Esophagus muscularis mucosa (tissue), 3 donors: ENCODE measurements at regions not wholly inside any gene's neighbourhood (a gene's known extent, or its start where the extent isn't known, plus 50 kb on each side); places are given as distances from the start of the nearest gene placed in this dataset.

Experiments used
- CTCF ChIP-seq, 3 experiments: fragments of 200-600 bp in 2 of 3; fragments of 450-650 bp in 1 of 3; sonication (generic) in 2 of 3; IDR thresholded peaks; one replicate each; pipeline ENCODE4 v1.5.1; 2017 to 2019; ENCODE audit warnings: antibody characterized with exemption in 3 of 3, mild to moderate bottlenecking in 2 of 3, moderate library complexity in 1 of 3
- POLR2AphosphoS5 ChIP-seq, 2 donors: sonication (generic); formaldehyde crosslinking; IDR thresholded peaks; one replicate each; pipeline ENCODE4 v1.6.1; 2017; ENCODE audit warnings: antibody characterized with exemption in 2 of 2

GRCh38 chr9:134502266-134502791 lies 139.3 kb upstream of the COL5A1 start:
- TF ChIP-seq CTCF (IDR thresholded peaks at IDR 0.05) (no peak), POLR2AphosphoS5 (IDR thresholded peaks at IDR 0.05) (no peak)
